Omental fat pad (tissue), 3 donors: ENCODE measurements at regions not wholly inside any gene's neighbourhood (a gene's known extent, or its start where the extent isn't known, plus 50 kb on each side); places are given as distances from the start of the nearest gene placed in this dataset.

ENCODE experiments used
- ATAC-seq: fragments of 150-250 bp; one replicate; pipeline ENCODE4 v1.9.1; 2016; ENCODE audit warnings: mild to moderate bottlenecking, moderate library complexity; ENCODE audit not compliant: low FRiP score
- DNase-seq: peaks from one replicate; pipeline ENCODE4 v3.0.0-alpha.2; 2019; ENCODE audit warnings: low spot score
- TF ChIP-seq, protein P1 (sequence below), 3 donors: fragments of 450-650 bp; IDR thresholded peaks; one replicate each; pipeline ENCODE4 v1.5.1; 2016 to 2017; ENCODE audit warnings: antibody characterized with exemption in 3 of 3, mild to moderate bottlenecking in 3 of 3, moderate library complexity in 2 of 3

DNA sequence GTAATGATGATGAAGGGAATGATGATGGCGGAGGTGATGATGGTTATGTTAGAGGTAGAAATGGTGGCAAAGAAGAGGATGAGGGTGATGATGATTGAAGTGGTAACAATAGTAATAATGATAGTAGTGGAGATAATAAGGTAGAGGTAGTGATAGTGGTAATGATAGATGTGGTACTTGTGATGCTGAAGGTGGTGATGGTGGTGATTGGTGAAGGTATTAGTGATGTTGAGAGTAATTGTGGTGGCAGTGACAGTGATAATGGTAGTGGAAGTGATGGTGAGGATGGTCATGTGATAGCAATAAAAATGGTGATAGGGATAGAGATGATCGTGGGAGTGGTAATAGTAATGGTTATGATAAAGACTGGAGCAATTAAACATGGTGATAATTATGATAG is 108.8 kb downstream of the EFNB1 start:
- TF ChIP-seq, protein P1, sequence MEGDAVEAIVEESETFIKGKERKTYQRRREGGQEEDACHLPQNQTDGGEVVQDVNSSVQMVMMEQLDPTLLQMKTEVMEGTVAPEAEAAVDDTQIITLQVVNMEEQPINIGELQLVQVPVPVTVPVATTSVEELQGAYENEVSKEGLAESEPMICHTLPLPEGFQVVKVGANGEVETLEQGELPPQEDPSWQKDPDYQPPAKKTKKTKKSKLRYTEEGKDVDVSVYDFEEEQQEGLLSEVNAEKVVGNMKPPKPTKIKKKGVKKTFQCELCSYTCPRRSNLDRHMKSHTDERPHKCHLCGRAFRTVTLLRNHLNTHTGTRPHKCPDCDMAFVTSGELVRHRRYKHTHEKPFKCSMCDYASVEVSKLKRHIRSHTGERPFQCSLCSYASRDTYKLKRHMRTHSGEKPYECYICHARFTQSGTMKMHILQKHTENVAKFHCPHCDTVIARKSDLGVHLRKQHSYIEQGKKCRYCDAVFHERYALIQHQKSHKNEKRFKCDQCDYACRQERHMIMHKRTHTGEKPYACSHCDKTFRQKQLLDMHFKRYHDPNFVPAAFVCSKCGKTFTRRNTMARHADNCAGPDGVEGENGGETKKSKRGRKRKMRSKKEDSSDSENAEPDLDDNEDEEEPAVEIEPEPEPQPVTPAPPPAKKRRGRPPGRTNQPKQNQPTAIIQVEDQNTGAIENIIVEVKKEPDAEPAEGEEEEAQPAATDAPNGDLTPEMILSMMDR (IDR thresholded peaks at IDR 0.05), result no peak
- no peak for ATAC-seq
- no peak for DNase-seq

DNA sequence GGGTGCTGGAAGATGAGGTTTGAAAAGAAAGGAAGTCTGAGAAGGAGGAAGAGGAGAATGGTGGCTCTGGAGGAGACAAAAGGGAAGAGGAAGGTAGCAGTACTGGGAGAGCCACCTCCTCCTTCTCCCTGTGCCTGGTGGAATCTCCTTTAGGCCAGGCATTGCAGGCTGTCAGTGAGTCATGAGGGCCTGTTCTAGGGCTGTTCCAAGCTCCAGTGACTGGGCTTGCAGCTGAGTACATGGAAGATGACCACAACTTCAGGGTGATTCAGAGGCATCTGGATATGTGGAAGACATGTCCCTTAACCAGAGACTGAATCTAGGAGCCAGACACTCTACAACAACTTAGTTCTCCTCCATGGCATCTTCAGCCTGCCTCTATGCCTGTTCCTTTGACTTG is 107.8 kb downstream of the EFNB1 start:
- ATAC-seq, result peak; percentile 71
- TF ChIP-seq, protein P1 (IDR thresholded peaks at IDR 0.05), result no peak
- DNase-seq, result no peak

DNA sequence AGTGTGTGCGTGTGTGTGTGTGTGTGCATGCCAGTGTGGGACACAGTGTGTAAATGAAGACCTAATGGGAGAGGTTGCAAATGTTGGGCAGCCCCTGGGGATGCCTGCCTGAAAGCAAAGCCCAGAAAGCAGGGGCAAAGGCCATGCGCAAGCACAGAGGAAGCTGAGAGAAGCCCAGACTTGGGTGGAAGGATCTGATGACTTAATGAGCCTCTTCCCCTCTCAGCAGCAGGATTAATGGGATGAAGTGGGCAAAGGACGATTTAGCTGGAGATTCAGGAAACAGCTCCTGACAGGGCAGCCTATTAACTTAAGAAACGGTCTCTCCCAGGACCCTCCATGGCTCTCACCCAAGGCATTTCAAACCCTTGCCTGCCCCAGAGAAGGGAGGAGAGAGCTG is 107.3 kb downstream of the EFNB1 start:
- DNase-seq, result no peak
- no peak for ATAC-seq
- TF ChIP-seq, protein P1 (IDR thresholded peaks at IDR 0.05), result no peak

DNA sequence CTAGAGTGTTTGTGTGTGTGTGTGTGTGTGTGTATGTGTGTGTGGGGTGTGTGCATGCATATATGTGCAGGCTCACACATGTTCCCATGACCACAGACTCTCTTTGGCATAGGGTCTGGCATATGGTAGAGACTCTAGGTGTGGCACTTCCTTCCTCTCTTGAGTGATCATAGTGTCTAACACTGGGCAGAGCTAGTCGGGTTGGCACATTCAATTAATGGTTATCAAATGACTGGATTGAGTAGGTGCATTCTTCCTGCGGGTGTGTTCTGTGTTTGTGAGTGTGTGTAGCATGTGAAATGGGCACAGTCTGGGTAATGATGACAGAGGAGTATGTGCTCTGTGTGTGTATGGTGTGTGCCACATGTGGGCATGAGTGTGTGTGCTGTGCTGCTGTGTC is 106.5 kb downstream of the EFNB1 start:
- DNase-seq (no peak), ATAC-seq (no peak)
- TF ChIP-seq, protein P1 (IDR thresholded peaks at IDR 0.05), result no peak

DNA sequence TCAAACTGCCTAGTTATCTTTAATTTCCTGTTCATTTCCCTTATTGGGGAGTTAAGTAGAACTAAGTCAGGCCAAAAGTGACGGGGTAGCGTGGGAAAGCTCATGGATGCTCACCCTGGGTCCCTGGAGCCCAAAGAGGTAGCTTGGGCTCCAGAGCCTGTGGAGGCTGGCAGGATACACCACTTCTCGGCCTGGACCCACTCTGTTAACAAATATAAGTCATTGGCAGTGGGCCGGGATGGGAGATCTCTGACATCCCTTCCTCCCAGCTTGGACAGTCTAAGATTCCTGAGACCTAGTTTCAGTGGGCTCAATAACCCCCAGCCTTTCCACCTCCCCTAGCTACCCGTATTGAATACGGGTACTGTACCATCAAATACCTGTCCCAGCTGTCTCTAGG is 106.1 kb downstream of the EFNB1 start:
- DNase-seq (no peak), ATAC-seq (no peak)
- TF ChIP-seq, protein P1 (IDR thresholded peaks at IDR 0.05), result no peak

DNA sequence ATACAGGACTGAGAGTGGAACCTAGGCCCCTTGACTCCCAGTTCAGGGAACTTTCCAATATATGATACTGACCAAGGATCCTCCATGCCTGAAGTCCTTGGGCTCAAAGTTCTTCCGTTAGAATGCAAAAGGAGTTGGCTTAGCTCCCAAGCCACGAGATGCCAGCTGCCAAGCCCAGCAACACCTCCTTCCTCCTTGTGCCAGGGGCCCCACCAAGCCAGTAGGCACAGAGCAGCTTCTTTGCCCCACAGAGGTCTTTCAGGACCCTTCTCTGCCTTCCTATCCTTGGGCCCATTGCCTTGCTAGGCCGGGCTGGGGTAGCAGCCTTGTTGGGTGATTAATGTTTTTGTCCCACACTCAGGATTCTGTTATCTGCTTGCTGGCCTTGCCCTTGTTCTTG is 105.6 kb downstream of the EFNB1 start:
- no peak for ATAC-seq

DNA sequence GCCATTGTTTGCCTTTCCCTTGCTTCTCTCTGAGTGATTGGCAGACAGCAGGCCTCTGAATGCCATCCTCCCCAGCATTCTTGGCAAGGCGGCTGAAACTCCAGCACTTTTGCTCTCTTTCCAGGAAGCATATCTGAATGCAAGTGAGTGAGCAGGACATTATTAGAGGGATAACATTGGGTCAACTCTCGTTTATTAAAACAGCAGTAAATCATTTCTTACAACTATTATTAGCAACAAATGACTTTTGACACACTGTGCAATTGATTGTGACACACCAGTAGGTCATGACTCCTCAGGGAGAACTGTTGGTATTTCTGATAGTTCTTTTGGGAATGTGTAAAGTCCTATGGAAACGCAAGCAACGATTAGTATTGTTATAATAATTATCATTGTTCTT is 103.8 kb downstream of the EFNB1 start:
- DNase-seq (no peak), ATAC-seq (no peak)
- TF ChIP-seq, protein P1 (IDR thresholded peaks at IDR 0.05), result no peak

More for the DNA sequence above, 105.6 kb downstream of the EFNB1 start:
- TF ChIP-seq, protein P1 (IDR thresholded peaks at IDR 0.05), result no peak
- DNase-seq, result no peak
